Uterus (tissue), 2 donors: ENCODE measurements at regions not wholly inside any gene's neighbourhood (a gene's known extent, or its start where the extent isn't known, plus 50 kb on each side); places are given as distances from the start of the nearest gene placed in this dataset.

ENCODE experiments used
- POLR2A ChIP-seq, 2 donors: fragments of 450-650 bp; IDR thresholded peaks; one replicate each; pipeline ENCODE4 v1.6.1; 2016; ENCODE audit warnings: antibody characterized with exemption in 2 of 2, mild to moderate bottlenecking in 1 of 2, moderate library complexity in 1 of 2
- TF ChIP-seq, protein P1 (sequence below), 4 experiments: fragments of 200-600 bp in 2 of 4; fragments of 450-650 bp in 2 of 4; sonication (generic) in 2 of 4; IDR thresholded peaks; one replicate each; pipeline ENCODE4 v1.5.1; 2016 to 2019; ENCODE audit warnings: antibody characterized with exemption in 4 of 4, mild to moderate bottlenecking in 2 of 4, moderate library complexity in 1 of 4

DNA sequence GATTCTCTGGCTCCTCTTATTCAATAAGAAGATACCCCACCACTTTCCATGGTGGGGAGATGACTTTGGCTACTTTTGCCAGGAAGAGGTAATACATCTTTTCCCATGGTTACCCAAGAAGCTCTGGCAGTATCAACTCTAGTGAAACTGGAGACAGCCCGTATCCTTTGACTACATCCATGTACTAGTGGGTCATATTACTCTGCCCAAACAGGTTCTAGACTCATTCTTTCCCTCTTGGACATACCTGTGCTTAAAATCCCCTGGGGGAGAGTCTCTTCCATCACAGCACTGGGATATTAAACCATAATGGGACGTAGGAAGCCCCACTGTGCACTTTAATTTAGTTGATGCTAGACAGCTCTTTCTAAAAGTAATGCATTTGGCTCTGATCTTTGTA is 144.7 kb upstream of the KLF12 start:
- TF ChIP-seq, protein P1, sequence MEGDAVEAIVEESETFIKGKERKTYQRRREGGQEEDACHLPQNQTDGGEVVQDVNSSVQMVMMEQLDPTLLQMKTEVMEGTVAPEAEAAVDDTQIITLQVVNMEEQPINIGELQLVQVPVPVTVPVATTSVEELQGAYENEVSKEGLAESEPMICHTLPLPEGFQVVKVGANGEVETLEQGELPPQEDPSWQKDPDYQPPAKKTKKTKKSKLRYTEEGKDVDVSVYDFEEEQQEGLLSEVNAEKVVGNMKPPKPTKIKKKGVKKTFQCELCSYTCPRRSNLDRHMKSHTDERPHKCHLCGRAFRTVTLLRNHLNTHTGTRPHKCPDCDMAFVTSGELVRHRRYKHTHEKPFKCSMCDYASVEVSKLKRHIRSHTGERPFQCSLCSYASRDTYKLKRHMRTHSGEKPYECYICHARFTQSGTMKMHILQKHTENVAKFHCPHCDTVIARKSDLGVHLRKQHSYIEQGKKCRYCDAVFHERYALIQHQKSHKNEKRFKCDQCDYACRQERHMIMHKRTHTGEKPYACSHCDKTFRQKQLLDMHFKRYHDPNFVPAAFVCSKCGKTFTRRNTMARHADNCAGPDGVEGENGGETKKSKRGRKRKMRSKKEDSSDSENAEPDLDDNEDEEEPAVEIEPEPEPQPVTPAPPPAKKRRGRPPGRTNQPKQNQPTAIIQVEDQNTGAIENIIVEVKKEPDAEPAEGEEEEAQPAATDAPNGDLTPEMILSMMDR (IDR thresholded peaks at IDR 0.05), result no peak
- TF ChIP-seq POLR2A (IDR thresholded peaks at IDR 0.05), result no peak
